B cell (primary cell): ENCODE measurements at regions not wholly inside any gene's neighbourhood (a gene's known extent, or its start where the extent isn't known, plus 50 kb on each side); places are given as distances from the start of the nearest gene placed in this dataset.

Experiments
- ATAC-seq: fragments of 200-7000 bp; cut with Tn5 transposase; one replicate; pipeline ENCODE4 v1.10.0; 2021; ENCODE audit warnings: low read depth, mild to moderate bottlenecking, moderate number of reproducible peaks, moderate library complexity
- CTCF ChIA-PET: fragments of 350-600 bp; sonication (Branson Sonifier 250); formaldehyde crosslinking; loops from one replicate; lab custom pipeline; 2021; ENCODE audit warnings: antibody characterized with exemption, inconsistent platforms; lab: Charles Lee
- POLR2A ChIA-PET: fragments of 350-600 bp; sonication (Branson Sonifier 250); formaldehyde crosslinking; loops from one replicate; lab custom pipeline; 2021; ENCODE audit warnings: antibody characterized with exemption; lab: Charles Lee
- DNase-seq: peaks from one replicate; pipeline ENCODE4 v3.0.0; 2013
- H2AFZ ChIP-seq: 2 replicates; pipeline ENCODE4 v1.6.1; 2012; ENCODE audit warnings: mild to moderate bottlenecking, low read depth, low read length; ENCODE audit not compliant: insufficient read depth, poor library complexity, severe bottlenecking
- H3K27ac ChIP-seq, 2 donors: 1 replicate in 1 of 2; 2 replicates in 1 of 2; pipeline ENCODE4 v1.5.1; 2012 to 2013; ENCODE audit warnings: low read length in 2 of 2, mild to moderate bottlenecking in 2 of 2, moderate library complexity in 1 of 2
- H3K27me3 ChIP-seq, 4 experiments: fragments of 200-600 bp in 1 of 4; sonication (generic) in 1 of 4; replicated peaks in 1 of 4; 1 replicate in 2 of 4; 2 replicates in 2 of 4; pipeline versions ENCODE4 v1.6.1 to v1.7.0; 2013 to 2016; ENCODE audit warnings: low read length in 3 of 4, mild to moderate bottlenecking in 2 of 4, mixed read lengths in 1 of 4, moderate library complexity in 1 of 4; ENCODE audit not compliant: insufficient read depth in 4 of 4, control insufficient read depth in 3 of 4; ENCODE audit errors: control extremely low read depth in 1 of 4
- H3K36me3 ChIP-seq, 2 experiments: replicated peaks in 1 of 2; 1 replicate in 1 of 2; 2 replicates in 1 of 2; pipeline versions ENCODE4 v1.6.1 to v1.7.1; 2013; ENCODE audit warnings: low read length in 1 of 2; ENCODE audit not compliant: insufficient read depth in 2 of 2, control insufficient read depth in 1 of 2; ENCODE audit errors: control extremely low read depth in 1 of 2, extremely low read depth in 1 of 2
- H3K4me1 ChIP-seq, 2 donors: fragments of 200-600 bp in 1 of 2; sonication (generic) in 1 of 2; 1 replicate in 1 of 2; 2 replicates in 1 of 2; pipeline versions ENCODE4 v1.5.1 to v1.6.1; 2013 to 2017; ENCODE audit warnings: low read length in 2 of 2; ENCODE audit not compliant: control insufficient read depth in 2 of 2, insufficient read depth in 2 of 2
- H3K4me2 ChIP-seq: replicated peaks from 2 replicates; pipeline ENCODE3; 2012; ENCODE audit warnings: mild to moderate bottlenecking, low read depth, low read length; ENCODE audit not compliant: poor library complexity, severe bottlenecking
- H3K4me3 ChIP-seq, 5 experiments: fragments of 200-600 bp in 1 of 5; sonication (generic) in 1 of 5; 1 replicate in 3 of 5; 2 replicates in 2 of 5; pipeline versions ENCODE4 v1.5.1 to v1.7.0; 2011 to 2016; ENCODE audit warnings: low read length in 4 of 5, mild to moderate bottlenecking in 4 of 5, low read depth in 2 of 5, control low read depth in 1 of 5, moderate library complexity in 1 of 5; ENCODE audit not compliant: insufficient read depth in 1 of 5; ENCODE audit errors: control extremely low read depth in 1 of 5, extremely low read depth in 1 of 5
- H3K79me2 ChIP-seq: fragments of 200-600 bp; sonication (generic); one replicate; pipeline ENCODE4 v1.6.0; 2016; ENCODE audit warnings: low read length; ENCODE audit not compliant: control insufficient read depth, insufficient read depth
- H3K9ac ChIP-seq: fragments of 200-600 bp; sonication (generic); 2 replicates; pipeline ENCODE4 v1.6.1; 2017; ENCODE audit warnings: mild to moderate bottlenecking, low read length, moderate library complexity
- H3K9me3 ChIP-seq, 3 donors: one replicate each; pipeline versions ENCODE4 v1.6.1 to v1.7.1; 2013; ENCODE audit warnings: low read length in 2 of 3; ENCODE audit not compliant: control insufficient read depth in 2 of 3, insufficient read depth in 1 of 3; ENCODE audit errors: control extremely low read depth in 1 of 3
- H4K20me1 ChIP-seq: 2 replicates; pipeline ENCODE4 v1.6.0; 2012; ENCODE audit warnings: mild to moderate bottlenecking, low read length; ENCODE audit not compliant: insufficient read depth, control insufficient read depth, poor library complexity, severe bottlenecking
- H3K27ac Mint-ChIP-seq: one replicate; pipeline ENCODE4 v1.8.0; 2021; ENCODE audit warnings: mixed read lengths
- H3K27me3 Mint-ChIP-seq: one replicate; pipeline ENCODE4 v1.8.0; 2021; ENCODE audit warnings: mixed read lengths
- H3K4me1 Mint-ChIP-seq: one replicate; pipeline ENCODE4 v1.8.0; 2021; ENCODE audit warnings: mixed read lengths
- H3K4me3 Mint-ChIP-seq: one replicate; pipeline ENCODE4 v1.8.0; 2021; ENCODE audit warnings: mixed read lengths
- H3K9me3 Mint-ChIP-seq: one replicate; pipeline ENCODE4 v1.8.0; 2022; ENCODE audit warnings: mixed read lengths; ENCODE audit not compliant: insufficient read depth
- CTCF ChIP-seq: fragments of 200-600 bp; IDR thresholded peaks from one replicate; pipeline ENCODE4 v1.8.0; 2022; ENCODE audit warnings: antibody characterized with exemption, mild to moderate bottlenecking
- EZH2 ChIP-seq: IDR thresholded peaks from 2 replicates; pipeline ENCODE4 v1.6.1; 2012; ENCODE audit warnings: borderline replicate concordance, low read depth, mild to moderate bottlenecking, moderate library complexity, low read length; ENCODE audit not compliant: insufficient read depth, poor library complexity, severe bottlenecking
- WGBS: methylation state at CpG from one replicate; pipeline ENCODE4 v1.1.5; 2013; ENCODE audit warnings: missing lambda C conversion rate; ENCODE audit not compliant: insufficient coverage; 5-methylcytosine and 5-hydroxymethylcytosine counted together
- intact Hi-C: fragments of 100-400 bp; cut with micrococcal nuclease; formaldehyde crosslinking; loops from one replicate; pipeline ENCODE4 v1.10.0; 2022

DNA sequence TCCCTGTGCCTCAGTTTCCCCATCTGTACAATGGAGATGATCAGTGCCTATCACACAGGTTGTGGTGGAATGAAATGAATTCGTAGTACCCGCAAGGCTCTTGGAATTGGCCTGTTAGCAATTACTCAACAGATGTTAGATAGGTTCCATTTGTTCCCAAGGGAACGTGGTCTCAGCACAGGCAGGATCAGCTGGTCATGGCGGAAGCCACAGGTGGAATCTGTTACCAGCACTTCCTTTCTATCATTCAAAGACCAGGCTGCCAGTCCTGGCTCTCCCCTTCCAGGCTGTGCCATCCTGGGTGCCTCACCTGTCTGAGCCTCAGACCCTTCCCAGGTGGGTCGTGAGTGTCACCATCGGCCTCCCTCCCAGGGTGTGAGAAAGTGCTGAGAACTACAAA, 61.5 kb downstream of the FBXO2 start:
- Histone ChIP-seq H3K4me3 (no peak overlapping the region), H3K27ac (no peak overlapping the region), H2AFZ (no peak overlapping the region), H4K20me1 (no peaks in the 10 kb centered on the region), H3K9me3 (peaks cover 0 to 6% (median 0%) of the 10 kb centered on the region in 3 donors), H3K27me3 (peaks cover 0 to 12% (median 0%) of the 10 kb centered on the region in 4 experiments), H3K9ac (no peak overlapping the region), H3K4me2 (no peak overlapping the region), H3K79me2 (no peaks in the 10 kb centered on the region), H3K4me1 (no peaks in the 10 kb centered on the region), H3K36me3 (no peaks in the 10 kb centered on the region)
- ATAC-seq: no peak
- TF ChIP-seq CTCF: no peak
- no peak for TF ChIP-seq EZH2
- H3K27me3 Mint-ChIP-seq: peaks cover 39% of the 10 kb centered on the region
- no peak overlapping the region for H3K27ac Mint-ChIP-seq
- no peaks in the 10 kb centered on the region for H3K4me1 Mint-ChIP-seq
- ChIA-PET CTCF (no interaction called here), POLR2A (no interaction called here)
- peaks cover 2% of the 10 kb centered on the region for H3K9me3 Mint-ChIP-seq
- WGBS: 65% methylated on average over 4 of the region's 6 CpGs
- DNase-seq: no peak
- no peak overlapping the region for H3K4me3 Mint-ChIP-seq
- intact Hi-C loops: no loop called here

DNA sequence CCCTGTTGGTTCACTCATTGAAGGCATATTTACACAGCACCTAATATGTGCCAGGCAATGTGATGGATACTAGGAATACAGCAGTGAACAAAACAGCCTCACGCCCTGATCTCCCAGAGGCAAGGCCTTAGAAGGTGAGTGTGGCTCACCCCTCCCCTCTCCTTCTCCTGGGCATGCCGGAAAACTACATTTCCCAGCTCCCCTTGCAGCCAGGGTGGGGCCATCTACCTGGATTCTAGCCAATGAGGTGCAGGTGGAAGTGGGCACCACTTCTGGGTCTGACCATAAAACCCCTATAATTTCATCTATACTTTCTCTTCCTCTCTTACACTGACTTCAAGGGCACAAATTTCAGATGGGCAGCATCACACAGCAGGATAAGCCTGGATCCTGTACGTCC, 63.8 kb downstream of the FBXO2 start:
- no peak overlapping the region for H3K27ac Mint-ChIP-seq
- peaks cover 0 to 6% (median 0%) of the 10 kb centered on the region in 3 donors for H3K9me3 ChIP-seq
- POLR2A ChIA-PET: no interaction called here
- H3K27me3 Mint-ChIP-seq: peaks cover 30% of the 10 kb centered on the region
- no peak overlapping the region for H2AFZ ChIP-seq
- no peak overlapping the region for H3K9ac ChIP-seq
- DNase-seq (no peak), ATAC-seq (no peak)
- peaks cover 0 to 10% (median 0%) of the 10 kb centered on the region in 4 experiments for H3K27me3 ChIP-seq
- H3K4me3 ChIP-seq: no peak overlapping the region
- H3K4me1 Mint-ChIP-seq: no peaks in the 10 kb centered on the region
- TF ChIP-seq CTCF (no peak), EZH2 (no peak)
- CTCF ChIA-PET: no interaction called here
- 57% methylated on average over 3 of the region's 3 CpGs for WGBS
- no peak overlapping the region for H3K27ac ChIP-seq
- no peaks in the 10 kb centered on the region for H3K79me2 ChIP-seq
- H3K4me1 ChIP-seq: no peaks in the 10 kb centered on the region
- no peak overlapping the region for H3K4me3 Mint-ChIP-seq
- peaks cover 2% of the 10 kb centered on the region for H3K9me3 Mint-ChIP-seq
- no peaks in the 10 kb centered on the region for H4K20me1 ChIP-seq
- H3K4me2 ChIP-seq: no peak overlapping the region
- H3K36me3 ChIP-seq: no peaks in the 10 kb centered on the region
- intact Hi-C loops: no loop called here
